ENCODE measurements at regions not wholly inside any gene's neighbourhood (a gene's known extent, or its start where the extent isn't known, plus 50 kb on each side); places are given as distances from the start of the nearest gene placed in this dataset.
"Not testable (repeated sequence)": the region's sequence is repeated elsewhere in the genome, so short reads cannot be mapped to it uniquely, and the experiment has no call there.

GRCh38 chr10:81479316-81479715 is 395.7 kb upstream of the NRG3 start:
- DNase-seq = no peak

GRCh38 chr10:81496626-81497025 is 378.4 kb upstream of the NRG3 start:
- no peak for DNase-seq

- DNase-seq = no peak
Measured at GRCh38 chr10:81498011-81498551, 376.9 kb upstream of the NRG3 start.

GRCh38 chr10:81502677-81503359 is 372.2 kb upstream of the NRG3 start:
- no peak for DNase-seq

- DNase-seq = not testable (repeated sequence)
Measured at GRCh38 chr10:81505777-81506176, 369.2 kb upstream of the NRG3 start.

- DNase-seq = no peak
Measured at GRCh38 chr10:81514811-81515210, 360.2 kb upstream of the NRG3 start.

GRCh38 chr10:81520688-81521087 is 354.3 kb upstream of the NRG3 start:
- no peak for DNase-seq

GRCh38 chr10:81524467-81524866 is 350.5 kb upstream of the NRG3 start:
- DNase-seq = no peak

- DNase-seq = no peak
Measured at GRCh38 chr10:81532403-81532802, 342.6 kb upstream of the NRG3 start.

GRCh38 chr10:81534991-81535390 is 340.0 kb upstream of the NRG3 start:
- DNase-seq = no peak

- DNase-seq = no peak
Measured at GRCh38 chr10:81541517-81541916, 333.5 kb upstream of the NRG3 start.

- DNase-seq = no peak
Measured at GRCh38 chr10:81546243-81546642, 328.8 kb upstream of the NRG3 start.

GRCh38 chr10:81548160-81548559 is 326.8 kb upstream of the NRG3 start:
- no peak for DNase-seq

GRCh38 chr10:81564143-81564542 is 310.9 kb upstream of the NRG3 start:
- DNase-seq = no peak

- no peak for DNase-seq
Measured at GRCh38 chr10:81569488-81569887, 305.5 kb upstream of the NRG3 start.

GRCh38 chr10:81570349-81570748 is 304.6 kb upstream of the NRG3 start:
- DNase-seq = no peak

GRCh38 chr10:81570878-81571794 is 303.9 kb upstream of the NRG3 start:
- no peak for DNase-seq

GRCh38 chr10:81575036-81575435 is 300.0 kb upstream of the NRG3 start:
- no peak for DNase-seq

GRCh38 chr10:81576336-81576735 is 298.7 kb upstream of the NRG3 start:
- DNase-seq = no peak

- no peak for DNase-seq
Measured at GRCh38 chr10:81594991-81595390, 280.0 kb upstream of the NRG3 start.

GRCh38 chr10:81600185-81600584 is 274.8 kb upstream of the NRG3 start:
- DNase-seq = no peak

GRCh38 chr10:81603106-81603620 is 271.8 kb upstream of the NRG3 start:
- no peak for DNase-seq

GRCh38 chr10:81644485-81644884 is 230.5 kb upstream of the NRG3 start:
- not testable (repeated sequence) for DNase-seq

GRCh38 chr10:81655986-81656385 is 219.0 kb upstream of the NRG3 start:
- DNase-seq = no peak
